Esophagus muscularis mucosa (tissue), 4 donors: ENCODE measurements at regions not wholly inside any gene's neighbourhood (a gene's known extent, or its start where the extent isn't known, plus 50 kb on each side); places are given as distances from the start of the nearest gene placed in this dataset.

Source experiments
- EP300 ChIP-seq: sonication (generic); formaldehyde crosslinking; IDR thresholded peaks from one replicate; pipeline ENCODE4 v1.6.1; 2017; ENCODE audit warnings: antibody characterized with exemption
- POLR2A ChIP-seq: fragments of 450-650 bp; IDR thresholded peaks from one replicate; pipeline ENCODE4 v1.6.1; 2017; ENCODE audit warnings: antibody characterized with exemption, moderate library complexity, mild to moderate bottlenecking, low read depth
- TF ChIP-seq, protein P1 (sequence below), 3 experiments: fragments of 200-600 bp in 2 of 3; fragments of 450-650 bp in 1 of 3; sonication (generic) in 2 of 3; IDR thresholded peaks; one replicate each; pipeline ENCODE4 v1.5.1; 2017 to 2019; ENCODE audit warnings: antibody characterized with exemption in 3 of 3, mild to moderate bottlenecking in 2 of 3, moderate library complexity in 1 of 3

DNA sequence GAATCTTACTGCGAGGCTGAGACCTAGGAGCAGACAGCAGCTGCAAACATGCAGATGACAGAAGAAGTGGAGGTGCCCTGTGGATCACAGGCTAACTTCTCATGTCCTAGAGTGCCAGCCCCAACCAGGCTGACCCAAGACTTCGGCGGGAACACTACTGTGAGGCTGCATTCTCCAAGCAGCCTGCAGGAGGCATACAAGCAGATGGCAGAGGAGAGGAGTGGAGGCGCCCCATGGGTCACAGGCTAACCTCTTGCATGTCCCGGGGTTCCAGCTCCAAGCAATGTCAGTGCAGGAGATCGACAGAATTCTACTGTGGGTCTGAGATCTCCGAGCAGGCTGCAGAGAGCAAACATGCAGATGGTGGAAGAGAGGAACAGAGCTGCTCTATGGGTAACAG lies 98.1 kb upstream of the ZNF678 start:
- TF ChIP-seq POLR2A, result no peak
- TF ChIP-seq EP300, result no peak
- TF ChIP-seq, protein P1, sequence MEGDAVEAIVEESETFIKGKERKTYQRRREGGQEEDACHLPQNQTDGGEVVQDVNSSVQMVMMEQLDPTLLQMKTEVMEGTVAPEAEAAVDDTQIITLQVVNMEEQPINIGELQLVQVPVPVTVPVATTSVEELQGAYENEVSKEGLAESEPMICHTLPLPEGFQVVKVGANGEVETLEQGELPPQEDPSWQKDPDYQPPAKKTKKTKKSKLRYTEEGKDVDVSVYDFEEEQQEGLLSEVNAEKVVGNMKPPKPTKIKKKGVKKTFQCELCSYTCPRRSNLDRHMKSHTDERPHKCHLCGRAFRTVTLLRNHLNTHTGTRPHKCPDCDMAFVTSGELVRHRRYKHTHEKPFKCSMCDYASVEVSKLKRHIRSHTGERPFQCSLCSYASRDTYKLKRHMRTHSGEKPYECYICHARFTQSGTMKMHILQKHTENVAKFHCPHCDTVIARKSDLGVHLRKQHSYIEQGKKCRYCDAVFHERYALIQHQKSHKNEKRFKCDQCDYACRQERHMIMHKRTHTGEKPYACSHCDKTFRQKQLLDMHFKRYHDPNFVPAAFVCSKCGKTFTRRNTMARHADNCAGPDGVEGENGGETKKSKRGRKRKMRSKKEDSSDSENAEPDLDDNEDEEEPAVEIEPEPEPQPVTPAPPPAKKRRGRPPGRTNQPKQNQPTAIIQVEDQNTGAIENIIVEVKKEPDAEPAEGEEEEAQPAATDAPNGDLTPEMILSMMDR (IDR thresholded peaks at IDR 0.05), result no peak
